Astrocyte (in vitro differentiated cells and primary cell): ENCODE measurements at regions not wholly inside any gene's neighbourhood (a gene's known extent, or its start where the extent isn't known, plus 50 kb on each side); places are given as distances from the start of the nearest gene placed in this dataset.

Source experiments
- DNase-seq: peaks from one replicate; pipeline ENCODE4 v3.0.0-alpha.2; 2010; ENCODE audit warnings: low read depth
- FAIRE-seq: peaks from 2 replicates; lab custom pipeline; 2011; peaks lifted over from hg19 to GRCh38; lab: Jason Lieb, UNC
- H2AFZ ChIP-seq: 2 replicates; pipeline ENCODE4 v1.6.0; 2012; ENCODE audit warnings: low read depth, low read length, inconsistent platforms
- H3K27ac ChIP-seq: 2 replicates; pipeline ENCODE4 v1.5.1; 2011; ENCODE audit warnings: low read depth, low read length, inconsistent platforms
- H3K27me3 ChIP-seq: 2 replicates; pipeline ENCODE4 v1.6.0; 2011; ENCODE audit warnings: low read length, inconsistent platforms; ENCODE audit not compliant: insufficient read depth
- H3K36me3 ChIP-seq: 2 replicates; pipeline ENCODE4 v1.5.1; 2011; ENCODE audit warnings: low read length, inconsistent platforms; ENCODE audit not compliant: insufficient read depth
- H3K4me1 ChIP-seq: 2 replicates; pipeline ENCODE4 v1.5.1; 2011; ENCODE audit warnings: low read length, inconsistent platforms; ENCODE audit not compliant: insufficient read depth
- H3K4me2 ChIP-seq: 2 replicates; pipeline ENCODE4 v1.6.0; 2012; ENCODE audit warnings: low read length, inconsistent platforms
- H3K4me3 ChIP-seq: 2 replicates; pipeline ENCODE4 v1.5.1; 2011; ENCODE audit warnings: low read depth, mild to moderate bottlenecking, low read length, inconsistent platforms; ENCODE audit not compliant: insufficient read depth
- H3K79me2 ChIP-seq: 2 replicates; pipeline ENCODE4 v1.6.0; 2012; ENCODE audit warnings: mild to moderate bottlenecking, low read length, inconsistent platforms; ENCODE audit not compliant: insufficient read depth
- H3K9ac ChIP-seq: 2 replicates; pipeline ENCODE4 v1.6.0; 2012; ENCODE audit warnings: mild to moderate bottlenecking, low read length, inconsistent platforms
- H3K9me3 ChIP-seq: 2 replicates; pipeline ENCODE4 v1.5.1; 2012; ENCODE audit warnings: low read depth, mild to moderate bottlenecking, low read length, inconsistent platforms; ENCODE audit not compliant: insufficient read depth
- H4K20me1 ChIP-seq: 2 replicates; pipeline ENCODE4 v1.6.0; 2012; ENCODE audit warnings: low read length, inconsistent platforms; ENCODE audit not compliant: insufficient read depth
- H3K27ac Mint-ChIP-seq: one replicate; pipeline ENCODE4 v1.8.0; 2021; ENCODE audit warnings: mild to moderate bottlenecking, mixed read lengths; ENCODE audit not compliant: unreplicated experiment
- H3K27me3 Mint-ChIP-seq: one replicate; pipeline ENCODE4 v1.8.0; 2021; ENCODE audit warnings: low read depth, mixed read lengths; ENCODE audit not compliant: unreplicated experiment
- H3K36me3 Mint-ChIP-seq: one replicate; pipeline ENCODE4 v1.8.0; 2021; ENCODE audit warnings: low read depth, mixed read lengths; ENCODE audit not compliant: unreplicated experiment
- H3K4me1 Mint-ChIP-seq: one replicate; pipeline ENCODE4 v1.8.0; 2021; ENCODE audit warnings: low read depth, mixed read lengths; ENCODE audit not compliant: unreplicated experiment
- H3K4me3 Mint-ChIP-seq: one replicate; pipeline ENCODE4 v1.8.0; 2021; ENCODE audit warnings: mild to moderate bottlenecking, moderate library complexity, mixed read lengths; ENCODE audit not compliant: unreplicated experiment
- H3K9me3 Mint-ChIP-seq: one replicate; pipeline ENCODE4 v1.8.0; 2021; ENCODE audit warnings: mild to moderate bottlenecking, mixed read lengths; ENCODE audit not compliant: unreplicated experiment
- CTCF ChIP-seq: IDR thresholded peaks from 2 replicates; pipeline ENCODE4 v1.5.1; 2011; ENCODE audit warnings: low read depth, mild to moderate bottlenecking, inconsistent platforms, low read length, moderate library complexity; ENCODE audit not compliant: insufficient read depth
- EZH2 ChIP-seq: IDR thresholded peaks from 2 replicates; pipeline ENCODE4 v1.6.1; 2012; ENCODE audit warnings: mild to moderate bottlenecking, low read length, inconsistent platforms; ENCODE audit not compliant: insufficient read depth

- peaks cover 9% of the 10 kb centered on the region for H3K27me3 Mint-ChIP-seq
- no peaks in the 10 kb centered on the region for H3K36me3 Mint-ChIP-seq
- TF ChIP-seq CTCF = no peak
- TF ChIP-seq EZH2 = no peak
- no peaks in the 10 kb centered on the region for H3K9me3 Mint-ChIP-seq
- no peak overlapping the region for H3K4me3 Mint-ChIP-seq
- no peak for FAIRE-seq
- Histone ChIP-seq H3K9ac (no peak overlapping the region), H4K20me1 (no peaks in the 10 kb centered on the region), H3K4me1 (no peaks in the 10 kb centered on the region), H3K27me3 (no peaks in the 10 kb centered on the region), H2AFZ (no peak overlapping the region), H3K36me3 (no peaks in the 10 kb centered on the region), H3K9me3 (no peaks in the 10 kb centered on the region), H3K79me2 (no peaks in the 10 kb centered on the region), H3K4me2 (no peak overlapping the region), H3K27ac (no peak overlapping the region), H3K4me3 (no peak overlapping the region)
- H3K27ac Mint-ChIP-seq = no peak overlapping the region
- no peak for DNase-seq
- no peaks in the 10 kb centered on the region for H3K4me1 Mint-ChIP-seq
These were observed 302.2 kb upstream of the SALL1 start for GRCh38 chr16:51453251-51453650.

GRCh38 chr16:51450909-51451308 lies 299.8 kb upstream of the SALL1 start:
- H3K4me3 Mint-ChIP-seq = no peak overlapping the region
- H3K9me3 Mint-ChIP-seq = no peaks in the 10 kb centered on the region
- Histone ChIP-seq H4K20me1 (no peaks in the 10 kb centered on the region), H3K4me1 (no peaks in the 10 kb centered on the region), H3K27me3 (no peaks in the 10 kb centered on the region), H2AFZ (no peak overlapping the region), H3K4me2 (no peak overlapping the region), H3K4me3 (no peak overlapping the region), H3K9ac (no peak overlapping the region), H3K79me2 (no peaks in the 10 kb centered on the region), H3K9me3 (no peaks in the 10 kb centered on the region), H3K27ac (no peak overlapping the region), H3K36me3 (no peaks in the 10 kb centered on the region)
- H3K4me1 Mint-ChIP-seq = no peaks in the 10 kb centered on the region
- H3K36me3 Mint-ChIP-seq = no peaks in the 10 kb centered on the region
- TF ChIP-seq CTCF (no peak), EZH2 (no peak)
- no peak overlapping the region for H3K27ac Mint-ChIP-seq
- peaks cover 10% of the 10 kb centered on the region for H3K27me3 Mint-ChIP-seq
- DNase-seq (no peak), FAIRE-seq (no peak)

GRCh38 chr16:51450376-51450775 lies 299.3 kb upstream of the SALL1 start:
- no peak overlapping the region for H3K4me3 Mint-ChIP-seq

More at GRCh38 chr16:51450376-51450775, 299.3 kb upstream of the SALL1 start:
- H4K20me1 ChIP-seq = no peaks in the 10 kb centered on the region
- Mint-ChIP-seq H3K36me3 (no peaks in the 10 kb centered on the region), H3K27me3 (peaks cover 7% of the 10 kb centered on the region), H3K9me3 (no peaks in the 10 kb centered on the region), H3K4me1 (no peaks in the 10 kb centered on the region), H3K27ac (no peak overlapping the region)
- H3K79me2 ChIP-seq = no peaks in the 10 kb centered on the region
- H3K9me3 ChIP-seq = no peaks in the 10 kb centered on the region
- no peaks in the 10 kb centered on the region for H3K4me1 ChIP-seq
- no peak overlapping the region for H3K9ac ChIP-seq
- DNase-seq = no peak
- no peak for FAIRE-seq
- no peak overlapping the region for H2AFZ ChIP-seq
- no peak overlapping the region for H3K4me3 ChIP-seq
- no peaks in the 10 kb centered on the region for H3K36me3 ChIP-seq
- H3K27ac ChIP-seq = no peak overlapping the region
- H3K4me2 ChIP-seq = no peak overlapping the region
- H3K27me3 ChIP-seq = no peaks in the 10 kb centered on the region
- TF ChIP-seq CTCF = no peak
- no peak for TF ChIP-seq EZH2
